ENCODE measurements at regions not wholly inside any gene's neighbourhood (a gene's known extent, or its start where the extent isn't known, plus 50 kb on each side); places are given as distances from the start of the nearest gene placed in this dataset.

DNA sequence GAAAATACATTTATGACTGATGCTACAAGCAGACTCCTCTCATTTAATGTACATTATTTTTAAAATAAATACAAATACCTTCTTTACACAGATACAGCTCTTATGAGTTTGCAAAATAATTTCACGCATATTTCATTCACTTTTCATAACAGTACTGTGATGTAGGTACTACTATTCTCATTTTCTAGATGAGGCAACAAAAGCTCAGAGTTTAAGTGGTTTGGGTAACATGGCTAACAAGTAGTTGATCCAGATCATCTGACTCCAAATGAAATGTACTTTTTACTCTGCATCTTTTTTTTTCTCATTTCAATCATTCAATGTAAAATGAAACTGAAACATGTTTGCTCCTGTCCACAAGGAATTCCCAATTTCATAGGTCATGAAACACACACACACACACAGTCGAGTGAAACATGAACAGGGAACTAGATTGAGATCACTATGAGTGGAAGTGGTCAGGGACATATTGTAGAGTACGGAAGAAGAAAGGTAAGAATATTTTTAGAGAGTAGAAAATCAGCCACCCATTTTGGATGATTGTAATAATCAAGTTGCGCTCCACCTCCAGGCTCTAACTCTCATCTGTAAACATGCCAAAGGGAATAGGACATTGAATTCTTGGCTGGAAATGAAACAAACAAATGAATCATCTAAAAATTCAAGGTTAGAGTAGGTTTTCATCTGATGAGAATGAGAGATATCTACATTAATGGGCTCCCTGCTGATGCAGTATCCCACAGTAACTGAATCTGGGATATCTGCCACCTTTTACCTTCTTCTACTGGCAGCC lies 92.4 kb downstream of the CLDN1 start:
- Histone ChIP-seq H3K27me3 (ENCODE audit: insufficient read depth, poor library complexity, severe bottlenecking) (no peaks in the 10 kb centered on the region), H3K4me3 (replicated peaks; ENCODE audit: insufficient read depth, low read length) (no peak overlapping the region), H3K27ac (replicated peaks) (no peak overlapping the region)
- DNase-seq (ENCODE audit: low read depth in 1 of 2, low spot score in 1 of 2), result no peak
- TF ChIP-seq POLR2AphosphoS5 (IDR thresholded peaks at IDR 0.05; ENCODE audit: low read depth) (no peak), GABPA (IDR thresholded peaks at IDR 0.05; ENCODE audit: low read depth) (no peak), SPI1 (IDR thresholded peaks at IDR 0.05; ENCODE audit: borderline replicate concordance, low read depth) (no peak)
- TF ChIP-seq, protein P1, sequence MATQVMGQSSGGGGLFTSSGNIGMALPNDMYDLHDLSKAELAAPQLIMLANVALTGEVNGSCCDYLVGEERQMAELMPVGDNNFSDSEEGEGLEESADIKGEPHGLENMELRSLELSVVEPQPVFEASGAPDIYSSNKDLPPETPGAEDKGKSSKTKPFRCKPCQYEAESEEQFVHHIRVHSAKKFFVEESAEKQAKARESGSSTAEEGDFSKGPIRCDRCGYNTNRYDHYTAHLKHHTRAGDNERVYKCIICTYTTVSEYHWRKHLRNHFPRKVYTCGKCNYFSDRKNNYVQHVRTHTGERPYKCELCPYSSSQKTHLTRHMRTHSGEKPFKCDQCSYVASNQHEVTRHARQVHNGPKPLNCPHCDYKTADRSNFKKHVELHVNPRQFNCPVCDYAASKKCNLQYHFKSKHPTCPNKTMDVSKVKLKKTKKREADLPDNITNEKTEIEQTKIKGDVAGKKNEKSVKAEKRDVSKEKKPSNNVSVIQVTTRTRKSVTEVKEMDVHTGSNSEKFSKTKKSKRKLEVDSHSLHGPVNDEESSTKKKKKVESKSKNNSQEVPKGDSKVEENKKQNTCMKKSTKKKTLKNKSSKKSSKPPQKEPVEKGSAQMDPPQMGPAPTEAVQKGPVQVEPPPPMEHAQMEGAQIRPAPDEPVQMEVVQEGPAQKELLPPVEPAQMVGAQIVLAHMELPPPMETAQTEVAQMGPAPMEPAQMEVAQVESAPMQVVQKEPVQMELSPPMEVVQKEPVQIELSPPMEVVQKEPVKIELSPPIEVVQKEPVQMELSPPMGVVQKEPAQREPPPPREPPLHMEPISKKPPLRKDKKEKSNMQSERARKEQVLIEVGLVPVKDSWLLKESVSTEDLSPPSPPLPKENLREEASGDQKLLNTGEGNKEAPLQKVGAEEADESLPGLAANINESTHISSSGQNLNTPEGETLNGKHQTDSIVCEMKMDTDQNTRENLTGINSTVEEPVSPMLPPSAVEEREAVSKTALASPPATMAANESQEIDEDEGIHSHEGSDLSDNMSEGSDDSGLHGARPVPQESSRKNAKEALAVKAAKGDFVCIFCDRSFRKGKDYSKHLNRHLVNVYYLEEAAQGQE (IDR thresholded peaks at IDR 0.05; ENCODE audit: insufficient replicate concordance, low read depth), result no peak
- TF ChIP-seq, protein P2, sequence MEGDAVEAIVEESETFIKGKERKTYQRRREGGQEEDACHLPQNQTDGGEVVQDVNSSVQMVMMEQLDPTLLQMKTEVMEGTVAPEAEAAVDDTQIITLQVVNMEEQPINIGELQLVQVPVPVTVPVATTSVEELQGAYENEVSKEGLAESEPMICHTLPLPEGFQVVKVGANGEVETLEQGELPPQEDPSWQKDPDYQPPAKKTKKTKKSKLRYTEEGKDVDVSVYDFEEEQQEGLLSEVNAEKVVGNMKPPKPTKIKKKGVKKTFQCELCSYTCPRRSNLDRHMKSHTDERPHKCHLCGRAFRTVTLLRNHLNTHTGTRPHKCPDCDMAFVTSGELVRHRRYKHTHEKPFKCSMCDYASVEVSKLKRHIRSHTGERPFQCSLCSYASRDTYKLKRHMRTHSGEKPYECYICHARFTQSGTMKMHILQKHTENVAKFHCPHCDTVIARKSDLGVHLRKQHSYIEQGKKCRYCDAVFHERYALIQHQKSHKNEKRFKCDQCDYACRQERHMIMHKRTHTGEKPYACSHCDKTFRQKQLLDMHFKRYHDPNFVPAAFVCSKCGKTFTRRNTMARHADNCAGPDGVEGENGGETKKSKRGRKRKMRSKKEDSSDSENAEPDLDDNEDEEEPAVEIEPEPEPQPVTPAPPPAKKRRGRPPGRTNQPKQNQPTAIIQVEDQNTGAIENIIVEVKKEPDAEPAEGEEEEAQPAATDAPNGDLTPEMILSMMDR (IDR thresholded peaks at IDR 0.05; ENCODE audit: insufficient read depth, low read length), result no peak

DNA sequence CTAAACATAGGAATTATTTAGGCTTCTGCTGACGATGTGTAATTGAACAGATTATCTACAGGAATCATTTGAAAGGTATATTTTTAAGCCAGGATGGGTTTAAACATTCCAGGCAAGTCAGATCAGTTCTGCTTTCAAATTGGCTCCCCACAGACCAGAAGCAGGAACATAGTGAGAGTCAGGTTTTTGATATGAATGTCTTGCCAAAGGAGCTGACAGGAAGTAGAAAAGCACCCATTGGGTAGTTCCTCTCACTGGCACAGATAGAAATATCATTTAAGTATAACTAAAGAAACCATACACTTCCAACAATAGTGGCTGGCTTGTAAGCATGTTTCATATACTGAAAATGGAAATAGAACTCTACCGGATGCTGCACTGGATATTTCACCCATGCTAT lies 95.2 kb downstream of the CLDN1 start:
- TF ChIP-seq SPI1 (IDR thresholded peaks at IDR 0.05; ENCODE audit: borderline replicate concordance, low read depth), result peak; percentile 53; the same call in 1 of the 2 replicates
- TF ChIP-seq, protein P2 (IDR thresholded peaks at IDR 0.05; ENCODE audit: insufficient read depth, low read length), result no peak
- no peak for TF ChIP-seq GABPA (IDR thresholded peaks at IDR 0.05; ENCODE audit: low read depth)
- DNase-seq (ENCODE audit: low read depth in 1 of 2, low spot score in 1 of 2), result peak in 1 of 2 experiments; percentile 29
- H3K27me3 ChIP-seq (ENCODE audit: insufficient read depth, poor library complexity, severe bottlenecking), result no peaks in the 10 kb centered on the region
- no peak overlapping the region for H3K4me3 ChIP-seq (replicated peaks; ENCODE audit: insufficient read depth, low read length)
- H3K27ac ChIP-seq (replicated peaks), result no peak overlapping the region

DNA sequence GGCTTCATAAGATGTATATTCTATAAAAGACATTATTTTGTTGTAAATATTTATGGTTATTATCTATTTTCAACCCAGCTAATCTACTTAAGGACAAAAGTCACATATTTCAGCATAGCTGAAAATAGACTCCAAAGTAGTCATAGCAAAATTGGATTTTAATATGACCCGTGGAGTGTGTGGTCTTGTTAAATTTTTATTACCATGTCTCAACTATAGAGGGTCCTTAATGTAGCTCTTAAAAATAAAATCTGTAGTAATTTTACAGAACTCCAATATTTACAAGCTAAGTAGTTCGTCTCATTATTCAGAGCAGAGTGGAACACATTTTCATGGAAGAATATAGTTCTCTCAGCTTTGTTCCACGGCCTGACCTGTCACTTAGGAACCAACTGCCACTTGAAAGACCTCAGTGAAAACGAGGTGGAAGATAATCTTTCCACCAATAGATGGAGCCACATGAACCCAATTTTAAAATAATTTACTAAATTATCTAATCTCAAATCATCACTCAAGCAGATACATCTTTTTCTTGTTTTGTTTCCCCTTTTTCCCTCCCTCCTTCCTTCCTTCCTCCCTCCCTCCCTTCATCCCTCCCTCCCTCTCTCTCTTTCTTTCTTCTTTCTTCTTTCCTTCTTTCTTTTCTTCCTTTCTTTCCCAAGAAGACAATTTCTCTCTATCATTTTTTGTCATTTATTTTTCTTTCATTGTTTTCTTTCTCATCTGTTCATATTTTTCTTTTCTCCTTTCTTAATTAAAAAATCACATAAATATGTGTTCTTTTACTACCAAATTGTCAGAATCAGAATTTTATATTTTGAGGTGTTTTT lies 97.2 kb downstream of the CLDN1 start:
- Histone ChIP-seq H3K27ac (replicated peaks) (no peak overlapping the region), H3K27me3 (ENCODE audit: insufficient read depth, poor library complexity, severe bottlenecking) (no peaks in the 10 kb centered on the region), H3K4me3 (replicated peaks; ENCODE audit: insufficient read depth, low read length) (no peak overlapping the region)
- DNase-seq (ENCODE audit: low read depth in 1 of 2, low spot score in 1 of 2), result peak in 1 of 2 experiments; percentile 18
- TF ChIP-seq, protein P2 (IDR thresholded peaks at IDR 0.05; ENCODE audit: insufficient read depth, low read length), result peak; percentile 12
- no peak for TF ChIP-seq POLR2AphosphoS5 (IDR thresholded peaks at IDR 0.05; ENCODE audit: low read depth)

DNA sequence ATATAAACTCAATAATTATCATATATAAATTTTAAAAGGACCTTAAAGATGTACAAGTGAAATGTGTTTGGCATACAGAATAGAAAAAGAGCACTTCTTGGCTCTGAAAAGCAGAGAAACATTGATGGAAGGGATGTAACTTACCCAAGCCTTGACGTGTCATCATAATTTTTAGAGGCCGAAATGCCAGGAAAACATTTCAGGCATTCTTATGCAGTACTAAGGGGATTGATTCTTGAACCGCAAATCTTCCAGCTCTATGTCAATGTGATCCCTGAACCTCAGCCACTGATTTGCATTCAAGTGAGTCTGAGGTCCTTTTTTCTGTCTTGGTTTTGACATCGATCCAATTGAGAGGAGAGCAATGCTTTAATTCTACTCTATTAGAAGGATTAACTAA lies 97.8 kb downstream of the CLDN1 start:
- no peak overlapping the region for H3K27ac ChIP-seq (replicated peaks)
- no peaks in the 10 kb centered on the region for H3K27me3 ChIP-seq (ENCODE audit: insufficient read depth, poor library complexity, severe bottlenecking)
- no peak for DNase-seq (ENCODE audit: low read depth in 1 of 2, low spot score in 1 of 2)
- no peak overlapping the region for H3K4me3 ChIP-seq (replicated peaks; ENCODE audit: insufficient read depth, low read length)
- no peak for TF ChIP-seq GABPA (IDR thresholded peaks at IDR 0.05; ENCODE audit: low read depth)
- TF ChIP-seq POLR2AphosphoS5 (IDR thresholded peaks at IDR 0.05; ENCODE audit: low read depth), result no peak
- TF ChIP-seq, protein P2 (IDR thresholded peaks at IDR 0.05; ENCODE audit: insufficient read depth, low read length), result no peak
- TF ChIP-seq, protein P1 (IDR thresholded peaks at IDR 0.05; ENCODE audit: insufficient replicate concordance, low read depth), result no peak
- TF ChIP-seq SPI1 (IDR thresholded peaks at IDR 0.05; ENCODE audit: borderline replicate concordance, low read depth), result no peak

All from HL-60 (cell line).